GM10266 (cell line): ENCODE measurements at regions not wholly inside any gene's neighbourhood (a gene's known extent, or its start where the extent isn't known, plus 50 kb on each side); places are given as distances from the start of the nearest gene placed in this dataset.
"Not testable (repeated sequence)": the region's sequence is repeated elsewhere in the genome, so short reads cannot be mapped to it uniquely, and the experiment has no call there.

ENCODE experiments used
- DNase-seq: peaks from one replicate; pipeline ENCODE4 v3.0.0; 2012; ENCODE audit errors: extremely low spot score
- TF ChIP-seq, protein P1 (sequence below): IDR thresholded peaks from 2 replicates; pipeline ENCODE4 v1.5.1; 2012; ENCODE audit warnings: mild to moderate bottlenecking, low read depth; ENCODE audit not compliant: control insufficient read depth, insufficient read depth; ENCODE audit errors: missing control alignments

DNA sequence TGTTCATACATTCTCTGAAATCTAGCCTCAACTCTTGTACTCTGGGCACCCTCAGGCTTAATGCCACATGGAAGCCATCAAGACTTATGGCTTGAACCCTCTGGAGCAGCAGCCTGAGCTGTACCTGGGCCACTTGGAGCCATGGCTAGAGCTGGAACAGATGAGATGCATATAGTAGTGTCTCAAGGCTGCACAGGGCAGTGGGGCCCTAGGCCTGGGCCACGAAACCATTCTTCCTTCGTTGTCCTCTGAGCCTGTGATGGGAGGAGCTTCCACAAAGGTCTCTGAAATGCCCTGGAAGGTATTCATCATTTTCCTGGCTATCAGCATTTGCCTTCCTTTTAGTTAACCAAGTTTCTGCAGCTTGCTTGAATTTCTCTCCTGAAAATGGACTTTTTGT lies 1427.2 kb upstream of the PCDH10 start:
- no peak for DNase-seq
- TF ChIP-seq, protein P1, sequence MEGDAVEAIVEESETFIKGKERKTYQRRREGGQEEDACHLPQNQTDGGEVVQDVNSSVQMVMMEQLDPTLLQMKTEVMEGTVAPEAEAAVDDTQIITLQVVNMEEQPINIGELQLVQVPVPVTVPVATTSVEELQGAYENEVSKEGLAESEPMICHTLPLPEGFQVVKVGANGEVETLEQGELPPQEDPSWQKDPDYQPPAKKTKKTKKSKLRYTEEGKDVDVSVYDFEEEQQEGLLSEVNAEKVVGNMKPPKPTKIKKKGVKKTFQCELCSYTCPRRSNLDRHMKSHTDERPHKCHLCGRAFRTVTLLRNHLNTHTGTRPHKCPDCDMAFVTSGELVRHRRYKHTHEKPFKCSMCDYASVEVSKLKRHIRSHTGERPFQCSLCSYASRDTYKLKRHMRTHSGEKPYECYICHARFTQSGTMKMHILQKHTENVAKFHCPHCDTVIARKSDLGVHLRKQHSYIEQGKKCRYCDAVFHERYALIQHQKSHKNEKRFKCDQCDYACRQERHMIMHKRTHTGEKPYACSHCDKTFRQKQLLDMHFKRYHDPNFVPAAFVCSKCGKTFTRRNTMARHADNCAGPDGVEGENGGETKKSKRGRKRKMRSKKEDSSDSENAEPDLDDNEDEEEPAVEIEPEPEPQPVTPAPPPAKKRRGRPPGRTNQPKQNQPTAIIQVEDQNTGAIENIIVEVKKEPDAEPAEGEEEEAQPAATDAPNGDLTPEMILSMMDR = no peak

DNA sequence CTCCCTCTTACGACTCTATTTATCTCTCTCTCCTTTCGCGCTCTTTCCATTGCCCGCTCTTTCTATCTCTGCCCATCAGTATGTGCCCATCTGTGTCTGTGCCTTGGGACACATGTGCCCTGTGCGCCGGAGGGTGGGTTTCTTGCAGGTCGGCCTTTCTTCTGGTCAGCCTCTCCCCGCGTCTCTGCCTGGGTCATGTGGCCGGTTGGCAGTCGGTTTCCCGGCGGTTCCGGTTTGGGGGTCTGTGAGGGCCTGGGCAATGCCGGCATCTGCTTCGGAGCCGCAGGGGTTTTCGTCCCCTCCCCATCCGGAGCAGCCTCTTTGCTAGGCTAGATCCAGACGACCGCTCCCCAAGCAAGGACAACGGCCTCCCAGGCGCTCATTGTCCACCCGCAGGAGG lies 1426.0 kb upstream of the PCDH10 start:
- not testable (repeated sequence) for DNase-seq

DNA sequence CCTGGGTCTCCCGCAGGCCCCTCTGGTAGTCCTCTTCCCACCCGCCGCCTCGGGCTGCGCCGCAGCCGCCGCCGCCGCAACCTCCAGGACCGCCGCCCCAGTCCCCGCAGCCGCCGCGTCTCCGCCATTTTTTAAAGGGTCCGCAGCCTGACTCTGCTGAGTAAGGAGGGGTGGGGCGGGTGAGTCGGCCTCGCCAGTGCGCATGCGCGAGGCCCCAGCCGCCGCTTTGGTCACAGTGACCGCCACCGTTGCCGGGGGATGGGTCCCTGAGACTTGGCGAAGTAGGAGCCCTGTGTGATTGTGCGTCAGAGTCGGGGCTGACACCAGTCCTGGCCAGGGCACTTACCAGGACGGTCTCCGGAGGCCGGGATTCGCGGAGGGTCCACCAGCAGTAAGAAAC lies 1424.2 kb upstream of the PCDH10 start:
- DNase-seq = not testable (repeated sequence)

DNA sequence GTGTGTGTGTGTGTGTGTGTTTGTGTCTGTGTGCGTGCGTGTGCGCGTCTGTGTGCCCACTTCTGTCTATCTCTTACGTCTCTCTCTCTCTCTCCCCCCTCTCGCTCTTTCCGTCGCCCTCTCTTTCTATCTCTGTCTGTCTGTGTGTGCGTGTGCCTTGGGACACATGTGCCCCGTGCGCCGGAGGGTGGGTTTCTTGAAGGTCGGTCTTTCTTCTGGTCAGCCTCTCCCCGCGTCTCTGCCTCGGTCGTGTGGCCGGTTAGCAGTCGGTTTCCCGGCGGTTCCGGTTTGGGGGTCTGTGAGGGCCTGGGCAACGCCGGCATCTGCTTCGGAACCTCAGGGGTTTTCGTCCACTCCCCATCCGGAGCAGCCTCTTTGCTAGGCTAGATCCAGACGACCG lies 1423.6 kb upstream of the PCDH10 start:
- DNase-seq = not testable (repeated sequence)

DNA sequence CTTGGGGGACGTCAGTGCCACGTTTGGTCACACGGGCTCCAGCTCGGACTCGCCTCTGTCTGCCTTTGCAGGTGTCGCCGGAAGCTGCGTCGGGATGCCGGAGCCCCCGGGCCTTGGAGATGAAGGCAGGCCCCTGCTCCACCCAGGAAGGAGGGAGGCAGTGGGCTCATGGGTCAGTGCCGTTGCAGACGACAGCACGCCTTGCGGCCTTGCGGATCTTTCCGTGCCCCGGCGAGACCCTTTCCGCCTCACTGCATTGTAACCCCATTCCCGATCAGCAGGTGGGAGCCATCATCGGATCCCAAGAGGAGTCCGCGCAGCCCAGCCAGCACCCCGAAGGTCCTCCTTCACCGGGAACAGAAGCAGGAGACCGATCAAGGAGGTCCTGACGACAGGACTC lies 1422.2 kb upstream of the PCDH10 start:
- DNase-seq = not testable (repeated sequence)

DNA sequence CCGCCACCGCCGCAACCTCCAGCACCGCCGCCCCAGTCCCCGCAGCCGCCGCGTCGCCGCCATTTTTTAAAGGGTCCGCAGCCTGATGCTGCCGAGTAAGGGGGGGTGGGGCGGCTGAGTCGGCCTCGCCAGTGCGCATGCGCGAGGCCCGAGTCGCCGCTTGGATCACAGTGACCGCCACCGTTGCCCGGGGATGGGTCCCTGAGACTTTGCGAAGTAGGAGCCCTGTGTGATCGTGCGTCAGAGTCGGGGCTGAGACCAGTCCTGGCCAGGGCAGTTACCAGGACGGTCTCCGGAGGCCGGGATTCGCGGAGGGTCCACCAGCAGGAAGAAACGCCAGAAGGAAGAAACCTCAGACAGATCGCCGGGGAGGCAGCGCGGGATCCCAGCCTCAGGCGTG lies 1421.7 kb upstream of the PCDH10 start:
- DNase-seq = not testable (repeated sequence)

DNA sequence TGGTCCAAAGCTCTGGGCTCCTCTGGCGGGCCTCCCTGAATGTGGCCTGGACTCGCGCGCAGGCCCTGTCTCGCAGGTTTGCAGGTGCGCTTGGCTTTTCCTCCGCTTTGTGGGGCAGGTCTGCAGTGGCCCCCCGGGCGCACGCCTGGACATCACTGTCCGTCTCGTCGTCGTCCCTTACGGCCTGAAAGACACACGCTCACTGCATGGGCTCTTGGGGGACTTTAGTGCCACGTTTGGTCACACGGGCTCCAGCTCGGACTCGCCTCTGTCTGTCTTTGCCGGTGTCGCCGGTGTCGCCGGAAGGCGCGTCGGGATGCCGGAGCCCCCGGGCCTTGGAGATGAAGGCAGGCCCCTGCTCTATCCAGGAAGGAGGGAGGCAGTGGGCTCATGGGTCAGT lies 1419.9 kb upstream of the PCDH10 start:
- not testable (repeated sequence) for DNase-seq

DNA sequence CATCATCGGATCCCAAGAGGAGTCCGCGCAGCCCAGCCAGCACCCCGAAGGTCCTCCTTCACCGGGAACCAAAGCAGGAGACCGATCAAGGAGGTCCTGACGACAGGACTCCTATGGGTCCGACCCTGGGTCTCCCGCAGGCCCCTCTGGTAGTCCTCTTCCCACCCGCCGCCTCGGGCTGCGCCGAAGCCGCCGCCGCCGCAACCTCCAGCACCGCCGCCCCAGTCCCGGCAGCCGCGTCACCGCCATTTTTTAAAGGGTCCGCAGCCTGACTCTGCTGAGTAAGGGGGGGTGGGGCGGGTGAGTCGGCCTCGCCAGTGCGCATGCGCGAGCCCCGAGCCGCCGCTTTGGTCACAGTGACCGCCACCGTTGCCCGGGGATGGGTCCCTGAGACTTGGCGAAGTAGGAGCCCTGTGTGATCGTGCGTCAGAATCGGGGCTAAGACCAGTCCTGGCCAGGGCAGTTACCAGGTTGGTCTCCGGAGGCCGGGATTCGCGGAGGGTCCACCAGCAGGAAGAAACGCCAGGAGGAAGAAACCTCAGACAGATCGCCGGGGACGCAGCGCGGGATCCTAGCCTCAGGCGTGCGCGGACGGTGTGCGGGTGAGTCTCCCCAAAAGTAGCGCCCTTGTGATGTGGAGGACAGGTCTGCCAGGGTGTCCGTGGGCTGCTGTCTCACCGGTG lies 1419.2 kb upstream of the PCDH10 start:
- not testable (repeated sequence) for DNase-seq

DNA sequence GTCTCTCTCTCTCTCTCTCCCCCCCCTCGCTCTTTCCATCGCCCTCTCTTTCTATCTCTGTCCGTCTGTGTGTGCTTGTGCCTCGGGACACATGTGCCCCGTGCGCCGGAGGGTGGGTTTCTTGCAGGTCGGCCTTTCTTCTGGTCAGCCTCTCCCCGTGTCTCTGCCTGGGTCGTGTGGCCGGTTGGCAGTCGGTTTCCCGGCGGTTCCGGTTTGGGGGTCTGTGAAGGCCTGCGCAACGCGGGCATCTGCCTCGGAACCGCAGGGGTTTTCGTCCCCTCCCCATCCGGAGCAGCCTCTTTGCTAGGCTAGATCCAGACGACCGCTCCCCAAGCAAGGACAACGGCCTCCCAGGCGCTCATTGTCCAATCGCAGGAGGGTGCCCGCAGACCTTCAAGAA lies 1418.5 kb upstream of the PCDH10 start:
- DNase-seq = not testable (repeated sequence)

DNA sequence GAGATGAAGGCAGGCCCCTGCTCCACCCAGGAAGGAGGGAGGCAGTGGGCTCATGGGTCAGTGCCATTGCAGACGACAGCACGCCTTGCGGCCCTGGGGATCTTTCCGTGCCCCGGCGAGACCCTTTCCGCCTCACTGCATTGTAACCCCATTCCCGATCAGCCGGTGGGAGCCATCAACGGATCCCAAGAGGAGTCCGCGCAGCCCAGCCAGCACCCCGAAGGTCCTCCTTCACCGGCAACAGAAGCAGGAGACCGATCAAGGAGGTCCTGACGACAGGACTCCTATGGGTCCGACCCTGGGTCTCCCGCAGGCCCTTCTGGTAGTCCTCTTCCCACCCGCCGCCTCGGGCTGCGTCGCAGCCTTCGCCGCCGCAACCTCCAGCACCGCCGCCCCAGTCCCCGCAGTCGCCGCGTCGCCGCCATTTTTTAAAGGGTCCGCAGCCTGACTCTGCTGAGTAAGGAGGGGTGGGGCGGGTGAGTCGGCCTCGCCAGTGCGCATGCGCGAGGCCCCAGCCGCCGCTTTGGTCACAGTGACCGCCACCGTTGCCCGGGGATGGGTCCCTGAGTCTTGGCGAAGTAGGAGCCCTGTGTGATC lies 1417.0 kb upstream of the PCDH10 start:
- DNase-seq = not testable (repeated sequence)

DNA sequence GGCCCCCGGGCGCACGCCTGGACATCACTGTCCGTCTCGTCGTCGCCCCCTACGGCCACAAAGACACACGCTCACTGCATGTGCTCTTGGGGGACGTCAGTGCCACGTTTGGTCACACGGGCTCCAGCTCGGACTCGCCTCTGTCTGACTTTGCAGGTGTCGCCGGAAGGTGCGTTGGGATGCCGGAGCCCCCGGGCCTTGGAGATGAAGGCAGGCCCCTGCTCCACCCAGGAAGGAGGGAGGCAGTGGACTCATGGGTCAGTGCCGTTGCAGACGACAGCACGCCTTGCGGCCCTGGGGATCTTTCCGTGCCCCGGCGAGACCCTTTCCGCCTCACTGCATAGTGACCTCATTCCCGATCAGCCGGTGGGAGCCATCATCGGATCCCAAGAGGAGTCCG lies 1414.8 kb upstream of the PCDH10 start:
- not testable (repeated sequence) for DNase-seq

DNA sequence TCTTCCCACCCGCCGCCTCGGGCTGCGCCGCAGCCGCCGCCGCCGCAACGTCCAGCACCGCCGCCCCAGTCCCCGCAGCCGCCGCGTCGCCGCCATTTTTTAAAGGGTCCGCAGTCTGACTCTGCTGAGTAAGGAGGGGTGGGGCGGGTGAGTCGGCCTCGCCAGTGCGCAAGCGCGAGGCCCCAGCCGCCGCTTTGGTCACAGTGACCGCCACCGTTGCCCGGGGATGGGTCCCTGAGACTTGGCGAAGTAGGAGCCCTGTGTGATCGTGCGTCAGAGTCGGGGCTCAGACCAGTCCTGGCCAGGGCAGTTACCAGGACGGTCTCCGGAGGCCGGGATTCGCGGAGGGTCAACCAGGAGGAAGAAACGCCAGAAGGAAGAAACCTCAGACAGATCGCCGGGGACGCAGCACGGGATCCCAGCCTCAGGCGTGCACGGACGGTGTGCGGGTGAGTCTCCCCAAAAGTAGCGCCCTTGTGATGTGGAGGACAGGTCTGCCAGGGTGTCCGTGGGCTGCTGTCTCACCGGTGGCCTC lies 1414.2 kb upstream of the PCDH10 start:
- DNase-seq = not testable (repeated sequence)

DNA sequence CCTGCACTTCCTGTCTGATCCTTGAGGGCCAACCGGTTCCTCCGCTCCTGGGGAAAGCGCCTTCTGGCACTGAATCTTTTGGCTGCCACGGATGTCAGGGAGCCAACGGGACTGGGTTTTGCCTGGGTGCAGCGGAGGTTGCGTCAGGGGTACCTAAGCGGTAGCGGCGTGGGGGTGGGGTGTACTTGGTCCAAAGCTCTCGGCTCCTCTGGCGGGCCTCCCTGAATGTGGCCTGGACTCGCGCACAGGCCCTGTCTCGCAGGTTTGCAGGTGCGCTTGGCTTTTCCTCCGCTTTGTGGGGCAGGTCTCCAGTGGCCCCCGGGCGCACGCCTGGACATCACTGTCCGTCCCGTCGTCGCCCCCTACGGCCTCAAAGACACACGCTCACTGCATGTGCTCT lies 1410.1 kb upstream of the PCDH10 start:
- DNase-seq = not testable (repeated sequence)

DNA sequence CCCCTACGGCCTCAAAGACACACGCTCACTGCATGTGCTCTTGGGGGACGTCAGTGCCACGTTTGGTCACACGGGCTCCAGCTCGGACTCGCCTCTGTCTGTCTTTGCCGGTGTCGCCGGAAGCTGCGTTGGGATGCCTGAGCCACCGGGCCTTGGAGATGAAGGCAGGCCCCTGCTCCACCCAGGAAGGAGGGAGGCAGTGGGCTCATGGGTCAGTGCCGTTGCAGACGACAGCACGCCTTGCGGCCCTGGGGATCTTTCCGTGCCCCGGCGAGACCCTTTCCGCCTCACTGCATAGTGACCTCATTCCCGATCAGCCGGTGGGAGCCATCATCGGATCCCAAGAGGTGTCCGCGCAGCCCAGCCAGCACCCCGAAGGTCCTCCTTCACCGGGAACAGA lies 1407.3 kb upstream of the PCDH10 start:
- not testable (repeated sequence) for DNase-seq

DNA sequence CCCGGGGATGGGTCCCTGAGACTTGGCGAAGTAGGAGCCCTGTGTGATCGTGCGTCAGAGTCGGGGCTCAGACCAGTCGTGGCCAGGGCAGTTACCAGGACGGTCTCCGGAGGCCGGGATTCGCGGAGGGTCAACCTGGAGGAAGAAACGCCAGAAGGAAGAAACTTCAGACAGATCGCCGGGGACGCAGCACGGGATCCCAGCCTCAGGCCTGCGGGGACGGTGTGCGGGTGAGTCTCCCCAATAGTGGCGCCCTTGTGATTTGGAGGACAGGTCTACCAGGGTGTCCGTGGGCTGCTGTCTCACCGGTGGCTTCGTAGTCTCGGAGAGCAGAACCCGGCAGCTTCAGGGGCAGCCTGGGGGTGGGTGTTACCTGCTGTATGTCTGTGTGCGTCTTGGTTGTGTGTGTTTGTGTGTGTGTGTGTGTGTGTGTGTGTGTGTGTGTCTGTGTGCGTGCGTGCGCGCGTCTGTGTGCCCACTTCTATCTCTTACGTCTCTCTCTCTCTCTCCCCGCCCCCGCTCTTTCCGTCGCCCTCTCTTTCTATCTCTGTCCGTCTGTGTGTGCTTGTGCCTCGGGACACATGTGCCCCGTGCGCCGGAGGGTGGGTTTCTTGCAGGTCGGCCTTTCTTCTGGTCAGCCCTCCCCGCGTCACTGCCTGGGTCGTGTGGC lies 1406.4 kb upstream of the PCDH10 start:
- DNase-seq = not testable (repeated sequence)

DNA sequence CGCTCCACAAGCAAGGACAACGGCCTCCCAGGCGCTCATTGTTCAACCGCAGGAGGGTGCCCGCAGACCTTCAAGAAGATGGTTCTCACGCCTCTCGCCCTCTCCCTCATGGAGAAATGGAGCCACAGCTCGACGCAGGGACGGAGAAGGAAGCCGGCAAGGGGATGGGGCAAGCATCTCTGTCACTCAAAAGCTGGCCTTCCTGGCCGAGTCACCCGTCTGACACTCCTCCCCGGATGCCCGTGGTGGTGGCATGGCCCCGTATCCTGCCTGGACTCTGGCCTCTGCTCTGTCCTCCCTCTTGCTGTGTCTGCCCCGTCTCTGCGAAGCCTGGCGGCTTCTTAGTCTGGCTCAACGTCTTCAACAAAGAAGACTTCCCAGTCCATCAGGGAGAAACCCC lies 1405.7 kb upstream of the PCDH10 start:
- DNase-seq = not testable (repeated sequence)

DNA sequence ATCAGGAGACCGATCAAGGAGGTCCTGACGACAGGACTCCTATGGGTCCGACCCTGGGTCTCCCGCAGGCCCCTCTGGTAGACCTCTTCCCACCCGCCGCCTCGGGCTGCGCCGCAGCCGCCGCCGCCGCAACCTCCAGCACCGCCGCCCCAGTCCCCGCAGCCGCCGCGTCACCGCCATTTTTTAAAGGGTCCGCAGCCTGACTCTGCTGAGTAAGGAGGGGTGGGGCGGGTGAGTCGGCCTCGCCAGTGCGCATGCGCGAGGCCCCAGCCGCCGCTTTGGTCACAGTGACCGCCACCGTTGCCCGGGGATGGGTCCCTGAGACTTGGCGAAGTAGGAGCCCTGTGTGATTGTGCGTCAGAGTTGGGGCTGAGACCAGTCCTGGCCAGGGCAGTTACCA lies 1401.9 kb upstream of the PCDH10 start:
- DNase-seq = not testable (repeated sequence)

DNA sequence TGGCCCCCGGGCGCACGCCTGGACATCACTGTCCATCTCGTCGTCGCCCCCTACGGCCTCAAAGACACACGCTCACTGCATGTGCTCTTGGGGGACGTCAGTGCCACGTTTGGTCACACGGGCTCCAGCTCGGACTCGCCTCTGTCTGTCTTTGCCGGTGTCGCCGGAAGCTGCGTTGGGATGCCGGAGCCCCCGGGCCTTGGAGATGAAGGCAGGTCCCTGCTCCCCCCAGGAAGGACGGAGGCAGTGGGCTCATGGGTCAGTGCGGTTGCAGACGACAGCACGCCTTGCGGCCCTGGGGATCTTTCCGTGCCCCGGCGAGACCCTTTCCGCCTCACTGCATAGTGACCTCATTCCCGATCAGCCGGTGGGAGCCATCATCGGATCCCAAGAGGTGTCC lies 1399.9 kb upstream of the PCDH10 start:
- DNase-seq = not testable (repeated sequence)

DNA sequence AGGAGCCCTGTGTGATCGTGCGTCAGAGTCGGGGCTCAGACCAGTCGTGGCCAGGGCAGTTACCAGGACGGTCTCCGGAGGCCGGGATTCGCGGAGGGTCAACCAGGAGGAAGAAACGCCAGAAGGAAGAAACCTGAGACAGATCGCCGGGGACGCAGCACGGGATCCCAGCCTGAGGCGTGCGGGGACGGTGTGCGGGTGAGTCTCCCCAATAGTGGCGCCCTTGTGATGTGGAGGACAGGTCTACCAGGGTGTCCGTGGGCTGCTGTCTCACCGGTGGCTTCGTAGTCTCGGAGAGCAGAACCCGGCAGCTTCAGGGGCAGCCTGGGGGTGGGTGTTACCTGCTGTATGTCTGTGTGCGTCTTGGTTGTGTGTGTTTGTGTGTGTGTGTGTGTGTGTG lies 1399.1 kb upstream of the PCDH10 start:
- DNase-seq = not testable (repeated sequence)

DNA sequence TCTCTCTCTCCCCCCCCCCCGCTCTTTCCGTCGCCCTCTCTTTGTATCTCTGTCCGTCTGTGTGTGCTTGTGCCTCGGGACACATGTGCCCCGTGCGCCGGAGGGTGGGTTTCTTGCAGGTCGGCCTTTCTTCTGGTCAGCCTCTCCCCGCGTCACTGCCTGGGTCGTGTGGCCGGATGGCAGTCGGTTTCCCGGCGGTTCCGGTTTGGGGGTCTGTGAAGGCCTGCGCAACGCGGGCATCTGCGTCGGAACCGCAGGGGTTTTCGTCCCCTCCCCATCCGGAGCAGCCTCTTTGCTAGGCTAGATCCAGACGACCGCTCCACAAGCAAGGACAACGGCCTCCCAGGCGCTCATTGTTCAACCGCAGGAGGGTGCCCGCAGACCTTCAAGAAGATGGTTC lies 1398.6 kb upstream of the PCDH10 start:
- not testable (repeated sequence) for DNase-seq

DNA sequence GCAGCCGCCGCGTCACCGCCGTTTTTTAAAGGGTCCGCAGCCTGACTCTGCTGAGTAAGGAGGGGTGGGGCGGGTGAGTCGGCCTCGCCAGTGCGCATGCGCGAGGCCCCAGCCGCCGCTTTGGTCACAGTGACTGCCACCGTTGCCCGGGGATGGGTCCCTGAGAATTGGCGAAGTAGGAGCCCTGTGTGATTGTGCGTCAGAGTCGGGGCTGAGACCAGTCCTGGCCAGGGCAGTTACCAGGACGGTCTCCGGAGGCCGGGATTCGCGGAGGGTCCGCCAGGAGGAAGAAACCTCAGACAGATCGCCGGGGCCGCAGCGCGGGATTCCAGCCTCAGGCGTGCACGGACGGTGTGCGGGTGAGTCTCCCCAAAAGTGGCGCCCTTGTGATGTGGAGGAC lies 1386.9 kb upstream of the PCDH10 start:
- DNase-seq = not testable (repeated sequence)
